CD4-positive, alpha-beta T cell treated with Interleukin-17A for 1 hour (primary cell): ENCODE measurements at regions not wholly inside any gene's neighbourhood (a gene's known extent, or its start where the extent isn't known, plus 50 kb on each side); places are given as distances from the start of the nearest gene placed in this dataset.

Experiments used
- DNase-seq: peaks from one replicate; pipeline ENCODE4 v3.0.0-alpha.2; 2020

- DNase-seq = no peak
Observed at GRCh38 chr10:85250304-85250703, 921.9 kb downstream of the CCSER2 start.

GRCh38 chr10:85256481-85256880, 928.1 kb downstream of the CCSER2 start:
- DNase-seq = no peak

DNA sequence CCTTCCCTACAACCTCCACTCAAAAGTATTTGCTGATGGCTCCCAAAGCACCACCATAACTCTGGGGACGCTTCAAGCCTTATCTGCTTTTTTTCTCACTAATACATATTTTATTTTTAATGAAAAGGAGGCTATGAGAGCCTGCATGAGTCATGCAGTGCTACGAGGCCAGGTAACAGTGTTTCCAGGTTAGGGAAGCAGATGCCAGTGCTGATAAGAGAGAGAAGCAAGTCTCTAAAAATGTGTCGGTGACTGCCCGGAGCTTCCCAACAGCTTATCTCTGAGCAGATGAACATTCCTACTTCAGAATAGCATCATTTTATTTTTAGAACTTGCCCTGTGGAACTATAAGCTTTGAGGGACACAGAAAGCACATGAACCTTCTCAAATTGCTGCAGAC, 931.5 kb downstream of the CCSER2 start:
- DNase-seq = no peak

GRCh38 chr10:85262992-85263391, 934.6 kb downstream of the CCSER2 start:
- no peak for DNase-seq

DNA sequence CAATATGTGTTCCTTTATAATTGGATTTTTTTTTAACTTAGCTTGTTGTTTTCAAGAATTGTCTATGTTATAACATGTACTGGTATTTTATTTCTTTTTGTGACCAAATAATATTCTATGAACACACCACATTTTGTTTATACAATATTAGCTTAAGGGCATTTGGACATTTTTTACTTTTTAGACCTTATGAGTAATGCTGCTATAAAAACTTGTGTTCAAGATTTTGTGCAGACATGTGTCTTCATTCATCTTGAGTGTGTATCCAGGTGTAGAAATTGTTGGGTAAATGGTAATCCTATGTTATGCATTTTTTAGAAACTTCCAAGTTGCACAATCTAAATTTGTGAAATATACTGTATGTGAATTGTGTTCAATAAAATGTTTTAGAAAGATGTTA, 936.7 kb downstream of the CCSER2 start:
- no peak for DNase-seq

DNA sequence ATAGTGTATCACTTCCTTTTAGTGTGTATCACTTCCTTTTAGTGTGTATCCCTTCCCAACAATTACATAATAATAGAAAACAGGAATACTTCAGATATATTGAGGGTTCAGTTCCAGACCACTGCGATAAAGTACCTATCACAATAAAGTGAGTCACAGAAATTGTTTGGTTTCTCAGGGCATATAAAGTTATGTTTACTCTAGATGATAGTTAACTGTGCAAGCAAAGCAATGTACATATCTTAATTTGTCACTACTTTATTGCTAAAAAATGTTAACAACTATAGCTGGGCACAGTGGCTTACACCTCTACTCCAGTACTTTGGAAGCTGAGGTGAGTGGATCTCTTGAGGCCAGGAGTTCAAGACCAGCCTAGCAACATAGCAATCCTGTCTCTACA, 938.4 kb downstream of the CCSER2 start:
- DNase-seq = no peak

GRCh38 chr10:85280014-85280413, 951.6 kb downstream of the CCSER2 start:
- no peak for DNase-seq

DNA sequence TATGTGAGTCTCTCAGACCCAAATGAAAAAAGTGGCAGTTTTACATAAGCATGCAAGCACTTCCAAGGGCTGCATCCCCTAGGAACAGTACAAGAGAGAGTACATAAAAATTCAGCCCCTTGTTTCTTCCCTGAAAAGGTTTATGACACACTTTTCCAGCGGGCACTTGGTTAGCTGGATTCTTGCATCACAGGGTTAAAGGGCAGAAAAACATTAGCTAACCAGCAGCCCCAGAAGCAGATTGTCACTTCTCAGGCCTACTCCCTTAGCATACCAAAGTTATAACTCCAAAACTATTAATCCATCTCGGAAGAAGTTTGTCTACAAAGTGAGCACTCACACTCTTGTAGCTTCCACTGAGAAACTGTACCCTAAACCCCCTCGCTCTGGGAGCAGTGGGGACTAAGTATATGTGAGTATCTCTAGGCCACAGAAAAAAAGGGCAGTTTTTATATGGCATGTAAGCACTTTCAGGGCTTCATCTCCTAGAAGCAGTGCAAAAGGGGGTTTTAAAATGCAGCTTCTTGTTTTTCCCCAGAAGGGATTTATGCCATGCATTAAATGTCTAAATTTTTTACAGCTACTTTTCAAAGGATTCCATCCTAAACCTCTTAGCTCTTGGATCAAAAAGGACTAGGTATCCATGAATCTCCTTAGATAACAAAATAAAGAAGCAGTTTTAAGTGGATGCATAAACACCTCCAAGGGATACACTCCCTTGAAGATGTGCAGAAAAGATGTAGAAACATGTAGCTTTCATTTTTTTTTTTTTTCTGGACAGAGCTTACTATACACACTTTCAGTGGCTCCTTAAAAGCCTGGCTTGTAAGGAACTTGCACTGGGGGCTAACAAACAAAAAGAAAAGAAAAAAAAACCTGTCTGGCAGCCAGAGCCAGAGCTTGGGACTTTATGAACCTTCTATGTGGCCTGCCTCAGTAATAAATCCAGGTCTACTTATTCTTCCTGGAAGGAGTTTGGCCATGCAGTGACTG, 956.7 kb downstream of the CCSER2 start:
- no peak for DNase-seq

GRCh38 chr10:85293483-85293882, 965.1 kb downstream of the CCSER2 start:
- no peak for DNase-seq

DNA sequence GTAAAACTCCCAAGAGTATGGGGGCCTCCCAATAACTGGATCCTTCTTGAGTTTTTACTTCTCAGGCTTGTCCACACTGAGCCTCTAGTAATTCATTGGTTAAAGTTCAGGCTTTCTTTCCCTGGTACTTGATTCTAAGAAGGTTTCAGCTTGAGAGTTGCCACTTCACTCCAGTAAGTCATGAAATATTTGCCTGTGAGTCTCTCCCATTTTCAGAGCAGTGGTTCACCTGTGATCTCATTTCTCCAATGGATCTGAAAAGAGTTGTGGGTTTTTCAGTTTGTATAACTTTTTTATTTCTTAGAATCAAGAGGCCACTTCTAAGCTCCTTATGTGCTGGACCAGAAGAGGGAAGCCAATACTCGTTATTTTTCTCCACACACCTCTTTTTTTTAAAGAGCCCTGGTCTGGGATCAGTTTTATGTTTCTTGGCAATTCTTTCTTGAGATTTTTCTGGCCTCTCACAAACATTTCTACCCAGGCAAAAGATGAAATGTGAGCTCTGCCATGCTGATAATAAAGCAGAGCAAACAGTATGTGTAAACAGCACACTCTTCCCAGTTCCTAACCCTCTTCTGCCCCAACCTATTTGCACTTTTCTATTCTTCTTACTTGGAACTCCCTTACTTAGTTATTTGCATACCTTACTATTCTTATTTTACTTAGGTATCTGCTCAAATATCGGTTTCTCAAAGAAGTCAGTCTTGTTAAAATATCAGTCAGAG, 983.4 kb downstream of the CCSER2 start:
- DNase-seq = no peak

DNA sequence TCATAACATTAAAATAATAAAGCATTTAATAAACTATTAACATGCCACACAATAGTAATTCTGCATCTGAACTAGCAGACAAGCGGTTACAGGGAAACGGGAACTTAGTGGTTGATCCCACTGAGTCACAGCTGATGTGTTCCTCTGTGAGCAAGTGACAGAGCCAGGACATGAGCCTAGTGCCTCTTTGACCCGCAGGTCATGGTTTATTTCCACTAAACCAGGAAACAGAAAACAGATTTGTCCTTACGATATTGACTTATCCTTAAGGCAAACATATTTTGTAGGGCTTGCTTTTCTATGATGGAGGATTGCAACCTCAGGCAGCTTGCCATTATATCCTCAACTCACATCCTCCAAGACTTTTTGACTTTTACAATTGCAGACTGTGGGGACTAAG, 987.3 kb downstream of the CCSER2 start:
- no peak for DNase-seq

DNA sequence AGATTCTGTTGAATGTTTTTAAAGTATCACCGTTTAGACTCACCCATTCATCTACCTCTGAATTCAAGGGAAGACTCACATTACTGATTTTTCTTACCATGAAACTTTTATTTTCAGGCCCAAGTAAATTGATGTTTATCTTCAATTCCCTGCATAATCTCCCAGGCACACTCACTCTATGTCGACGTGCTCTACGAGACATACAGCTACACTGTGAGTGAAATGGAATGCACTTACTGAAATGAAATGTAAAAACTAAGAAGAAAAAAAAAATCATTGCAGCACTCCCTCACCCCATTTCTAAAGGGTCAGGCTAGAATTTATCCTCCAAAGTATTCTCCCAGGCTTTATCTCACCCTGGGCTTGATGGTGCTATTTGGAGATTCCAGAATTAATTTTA, 987.9 kb downstream of the CCSER2 start:
- no peak for DNase-seq

GRCh38 chr10:85317827-85318226, 989.4 kb downstream of the CCSER2 start:
- no peak for DNase-seq

DNA sequence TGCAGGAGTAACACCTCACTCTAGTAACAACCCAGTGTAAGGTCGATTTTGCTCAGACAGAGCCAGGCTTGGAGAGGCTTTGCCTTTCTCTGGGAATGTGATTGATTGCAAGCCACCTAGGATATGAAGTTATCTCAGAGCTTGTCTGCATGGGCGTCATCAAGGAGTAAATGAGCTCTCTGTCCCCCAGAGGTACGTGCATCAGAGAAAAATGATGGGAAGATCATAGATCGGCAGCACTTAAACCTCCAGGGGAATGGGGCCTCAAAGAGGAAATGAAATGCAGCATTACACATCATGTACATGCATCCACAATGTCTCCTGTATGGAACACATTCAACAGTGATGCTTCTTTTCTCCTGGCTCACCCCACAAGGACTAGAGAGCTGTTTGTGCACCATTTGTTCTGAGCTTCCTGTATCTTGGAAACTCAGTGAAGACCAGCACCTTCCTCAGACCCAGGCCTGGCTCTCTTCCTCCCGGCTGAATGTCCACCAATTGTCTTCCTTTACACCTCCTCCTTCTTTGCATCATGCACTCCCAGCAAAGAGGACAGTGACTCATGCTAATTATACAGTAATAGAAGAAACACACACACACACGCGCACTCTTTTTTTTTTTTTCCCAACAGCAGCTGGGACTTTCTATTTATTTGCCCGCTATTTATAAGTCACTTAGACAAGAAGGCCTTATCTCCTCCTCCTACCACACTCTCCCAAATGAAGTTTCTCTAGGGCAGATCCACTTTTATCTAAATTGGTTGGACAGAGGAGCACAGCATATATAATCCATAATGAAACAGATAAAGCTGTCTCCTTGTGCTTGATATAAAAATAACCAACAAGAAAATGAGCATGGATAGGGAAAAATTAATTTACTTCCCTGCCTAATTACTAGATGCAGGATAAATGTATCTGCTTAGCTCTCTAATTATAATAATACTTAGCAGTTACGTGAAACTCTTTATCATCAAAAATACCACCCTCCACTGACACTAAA, 990.7 kb downstream of the CCSER2 start:
- no peak for DNase-seq

- DNase-seq = no peak
Observed at GRCh38 chr10:85319826-85320225, 991.4 kb downstream of the CCSER2 start.

DNA sequence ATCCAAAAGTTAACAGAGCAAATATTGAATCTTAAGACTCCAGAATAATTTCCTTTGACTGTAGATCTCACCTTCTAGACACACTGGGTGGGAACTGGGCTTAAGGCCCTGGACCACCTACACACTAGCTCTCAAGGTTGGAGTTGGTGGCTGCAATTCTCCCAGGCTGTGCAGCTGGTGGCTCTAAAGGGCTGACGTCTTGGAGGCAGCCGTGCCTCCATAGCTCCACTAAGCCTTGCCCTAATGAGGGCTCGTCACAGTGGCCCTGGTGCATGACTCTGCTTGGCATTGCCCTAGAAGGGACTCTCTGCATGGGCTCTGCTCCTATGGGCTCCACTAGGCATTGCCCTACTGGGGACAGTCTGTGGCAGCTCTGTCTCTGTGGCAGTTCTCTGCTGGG, 1005.2 kb downstream of the CCSER2 start:
- DNase-seq = no peak

- no peak for DNase-seq
Observed at GRCh38 chr10:85362401-85362800, 1004.2 kb downstream of the GRID1 start.

GRCh38 chr10:85377029-85377806, 989.4 kb downstream of the GRID1 start:
- no peak for DNase-seq

- DNase-seq = no peak
Observed at GRCh38 chr10:85379338-85379737, 987.3 kb downstream of the GRID1 start.

DNA sequence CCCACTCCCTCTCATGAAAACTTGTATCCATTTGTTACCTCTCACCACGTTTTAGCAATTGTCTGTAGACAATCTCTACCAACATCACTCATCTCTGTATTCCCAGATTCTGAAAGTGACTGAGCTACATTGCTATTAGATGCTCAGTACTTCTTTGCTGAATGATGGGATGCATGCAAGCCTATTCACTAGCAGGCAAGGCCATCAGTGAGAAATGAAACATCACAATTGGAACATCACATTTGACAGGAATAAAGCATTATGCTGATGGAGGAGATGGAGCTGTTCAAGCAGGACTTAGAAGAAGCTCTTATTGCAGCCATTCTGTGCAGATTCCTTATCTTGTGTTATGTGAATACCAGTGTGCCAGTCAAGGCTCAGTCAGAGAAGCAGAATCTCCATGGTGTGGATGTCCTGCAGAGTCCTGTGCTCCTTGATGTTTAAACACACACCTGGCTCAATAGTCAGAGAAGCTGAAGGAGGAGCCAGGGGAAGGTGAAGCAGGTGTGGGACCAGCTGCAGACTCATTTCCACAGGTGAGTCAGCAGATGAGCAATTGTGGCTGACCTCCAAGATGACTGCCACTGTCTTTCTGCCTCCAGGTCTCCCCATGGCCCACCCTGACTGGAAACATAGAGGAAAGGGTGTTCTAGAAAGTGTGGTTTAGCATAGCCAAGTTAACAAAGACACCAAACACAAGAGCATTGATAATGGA, 965.5 kb downstream of the GRID1 start:
- DNase-seq = no peak

GRCh38 chr10:85402541-85402940, 964.1 kb downstream of the GRID1 start:
- no peak for DNase-seq
